HG03354 (cell line): ENCODE measurements at regions not wholly inside any gene's neighbourhood (a gene's known extent, or its start where the extent isn't known, plus 50 kb on each side); places are given as distances from the start of the nearest gene placed in this dataset.
A peak's percentile ranks its signal among the peaks of the same experiment; 100 is the strongest.

Experiments
- ATAC-seq: cut with Tn5 transposase; IDR thresholded peaks from one replicate; pipeline ENCODE4 v1.9.1; 2021; ENCODE audit warnings: mild to moderate bottlenecking; ENCODE audit not compliant: unreplicated experiment, poor library complexity, severe bottlenecking

GRCh38 chr5:5929291-5930020 is 448.9 kb downstream of the MED10 start:
- ATAC-seq, result no peak

- no peak for ATAC-seq
These were observed 453.2 kb downstream of the MED10 start for GRCh38 chr5:5925191-5925590.

DNA sequence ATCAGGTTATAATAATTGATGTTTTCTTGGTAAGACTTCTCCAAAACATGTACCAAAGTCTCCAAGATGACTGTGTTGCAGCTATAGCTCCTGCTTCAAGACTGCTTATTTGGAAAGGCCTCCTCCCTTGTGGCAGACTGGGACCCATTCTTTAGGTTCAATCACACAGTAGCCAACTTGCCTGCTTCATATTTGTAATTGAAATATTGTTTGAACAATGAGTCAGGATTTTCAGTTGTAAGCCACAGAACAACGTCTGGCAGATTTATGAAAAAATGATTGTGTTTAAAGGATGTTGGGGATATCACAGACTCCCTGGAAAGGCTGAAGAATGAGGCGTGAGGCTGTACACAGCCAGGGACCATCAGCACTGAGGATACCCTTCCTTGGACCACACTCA is 458.9 kb downstream of the MED10 start:
- no peak for ATAC-seq

- no peak for ATAC-seq
These were observed 471.6 kb downstream of the MED10 start for GRCh38 chr5:5906778-5907177.

DNA sequence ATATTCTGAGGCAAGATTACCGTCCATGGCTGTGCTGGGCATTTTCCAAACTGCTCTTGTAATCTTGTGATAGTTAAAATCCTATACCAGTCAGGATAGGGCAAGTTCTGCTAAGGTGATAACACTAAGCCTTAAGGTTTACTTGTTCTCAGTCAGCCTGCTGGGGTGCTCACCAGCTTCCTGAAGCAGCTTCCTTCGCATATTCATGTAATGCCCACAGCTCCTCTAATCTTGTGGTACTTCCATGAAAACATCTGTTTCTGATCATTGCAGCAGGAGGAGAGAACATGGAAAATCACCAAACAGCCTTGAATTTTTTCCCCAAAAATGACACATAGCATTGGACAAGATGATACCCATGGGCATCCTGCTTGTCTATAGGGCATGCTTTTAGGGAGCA is 473.2 kb downstream of the MED10 start:
- no peak for ATAC-seq

DNA sequence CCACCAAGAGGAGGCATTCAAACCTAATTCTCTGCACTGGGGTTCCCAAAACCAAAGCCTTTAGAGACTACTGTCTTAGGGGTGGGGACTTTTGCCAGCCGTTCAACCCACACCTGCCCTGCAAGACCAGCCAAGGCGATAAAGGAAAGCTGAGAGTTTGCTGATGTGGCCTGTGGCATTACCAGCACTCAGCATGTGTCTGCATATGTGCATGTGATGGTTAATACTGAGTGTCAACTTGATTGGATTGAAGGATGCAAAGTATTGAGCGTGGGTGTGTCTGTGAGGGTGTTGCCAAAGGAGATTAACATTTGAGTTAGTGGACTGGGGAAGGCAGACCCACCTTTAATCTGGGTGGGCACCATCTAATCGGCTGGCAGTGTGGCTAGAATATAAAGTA is 474.2 kb downstream of the MED10 start:
- ATAC-seq, result no peak

DNA sequence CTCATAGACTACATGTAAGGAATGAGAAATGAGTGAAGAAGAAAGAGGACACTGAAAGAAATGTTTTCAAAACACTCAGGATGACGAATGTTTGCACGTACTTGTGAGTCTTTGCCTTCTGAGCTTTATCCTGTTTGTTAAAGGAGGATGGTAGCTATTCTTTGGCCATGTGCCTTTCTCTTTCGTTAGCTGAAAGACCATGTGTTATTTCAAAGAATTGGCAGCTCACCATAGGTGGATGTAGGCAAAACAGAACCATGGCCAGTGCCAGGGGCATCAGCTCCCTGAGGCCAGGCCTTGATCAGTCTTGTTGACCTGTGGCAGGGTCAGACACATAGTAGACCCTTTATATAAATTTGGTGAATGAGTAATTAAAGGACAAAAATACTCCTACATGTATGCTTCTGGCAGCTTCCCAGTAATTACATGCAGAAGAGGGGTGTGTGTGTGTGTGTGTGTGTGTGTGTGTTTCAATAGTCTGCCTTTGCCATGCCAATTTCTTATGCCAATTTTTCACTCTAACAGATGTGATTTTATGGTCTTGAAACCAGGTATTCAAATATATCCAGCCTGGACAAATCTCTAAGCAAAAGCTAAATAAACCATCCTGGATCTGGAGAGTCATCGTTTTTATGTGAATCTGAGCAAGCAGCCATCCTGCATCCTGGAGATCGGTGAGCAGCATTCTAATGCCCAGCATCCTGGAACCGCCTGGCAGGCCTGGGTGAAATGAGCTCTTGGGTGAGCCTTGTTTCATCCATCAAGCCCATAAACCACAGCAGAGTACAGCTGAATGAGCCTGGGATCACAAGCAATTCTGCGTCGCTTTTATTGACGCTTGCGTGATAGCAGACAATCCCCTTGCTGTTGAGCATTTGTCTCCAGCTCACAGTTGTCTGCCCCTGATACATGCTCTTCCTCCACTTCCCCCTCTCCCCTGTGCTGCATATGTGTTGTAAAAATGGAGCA is 475.4 kb downstream of the MED10 start:
- no peak for ATAC-seq

DNA sequence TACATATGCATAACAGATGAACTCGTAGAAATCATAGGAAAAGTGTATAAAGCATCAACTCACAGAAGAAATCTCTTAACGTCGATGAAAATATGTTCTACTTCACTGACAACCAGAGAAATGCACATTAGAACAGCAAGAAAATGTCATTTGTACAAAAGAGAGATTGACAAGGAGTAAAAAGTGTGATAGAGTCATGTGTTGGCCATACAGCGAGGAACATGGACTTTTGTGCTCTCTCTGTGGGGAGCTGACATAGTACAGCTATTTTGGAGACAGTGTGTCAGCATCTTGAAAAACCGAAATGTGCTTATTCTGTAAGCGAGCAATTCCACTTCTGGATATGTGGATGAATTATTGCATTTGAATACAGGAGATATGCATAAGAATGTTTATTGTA is 477.9 kb downstream of the ICE1 start:
- no peak for ATAC-seq

- ATAC-seq, result no peak
These were observed 477.2 kb downstream of the ICE1 start for GRCh38 chr5:5899716-5900115.

GRCh38 chr5:5888284-5888683 is 465.8 kb downstream of the ICE1 start:
- ATAC-seq, result no peak

DNA sequence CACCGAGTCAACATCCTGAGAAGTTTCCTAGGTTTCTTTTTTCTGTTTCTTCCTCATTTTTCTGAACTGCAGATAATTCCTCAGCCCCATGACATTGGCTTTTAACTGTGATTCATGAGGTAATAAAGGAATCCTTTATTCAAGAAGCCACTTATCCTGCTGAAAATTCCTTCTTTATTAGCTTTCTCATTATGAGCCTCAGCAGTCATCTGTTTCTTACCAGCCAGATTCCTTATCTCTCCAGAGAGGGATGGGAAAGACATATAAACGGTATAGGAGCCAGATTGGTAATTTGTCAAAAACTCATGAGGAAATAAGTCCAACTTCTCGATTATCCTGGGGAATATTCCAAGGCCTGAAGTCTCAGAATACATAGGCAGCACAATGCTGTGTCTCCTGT is 465.4 kb downstream of the ICE1 start:
- no peak for ATAC-seq

GRCh38 chr5:5886812-5887486 is 464.5 kb downstream of the ICE1 start:
- ATAC-seq, result peak; percentile 86

DNA sequence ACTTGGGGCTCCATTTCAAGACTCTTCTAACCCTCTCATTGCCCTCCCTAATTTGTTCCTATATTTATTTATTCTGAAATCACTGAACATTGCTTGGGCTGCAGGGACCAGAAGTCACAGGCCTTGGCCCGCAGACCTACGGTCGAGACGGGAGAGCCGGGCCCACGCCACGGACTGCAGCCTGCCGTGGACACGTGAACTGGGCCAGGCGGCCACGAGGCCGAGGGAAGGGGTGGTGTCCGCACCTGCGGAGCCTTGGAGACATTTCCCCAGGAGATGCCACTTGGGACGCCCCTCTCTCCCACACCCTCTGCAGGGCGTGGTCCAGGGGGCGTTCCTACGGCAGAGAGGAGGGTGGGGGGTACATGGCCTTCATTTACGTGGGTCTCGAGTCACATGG is 463.9 kb downstream of the ICE1 start:
- no peak for ATAC-seq

GRCh38 chr5:5885782-5886181 is 463.3 kb downstream of the ICE1 start:
- ATAC-seq, result no peak

DNA sequence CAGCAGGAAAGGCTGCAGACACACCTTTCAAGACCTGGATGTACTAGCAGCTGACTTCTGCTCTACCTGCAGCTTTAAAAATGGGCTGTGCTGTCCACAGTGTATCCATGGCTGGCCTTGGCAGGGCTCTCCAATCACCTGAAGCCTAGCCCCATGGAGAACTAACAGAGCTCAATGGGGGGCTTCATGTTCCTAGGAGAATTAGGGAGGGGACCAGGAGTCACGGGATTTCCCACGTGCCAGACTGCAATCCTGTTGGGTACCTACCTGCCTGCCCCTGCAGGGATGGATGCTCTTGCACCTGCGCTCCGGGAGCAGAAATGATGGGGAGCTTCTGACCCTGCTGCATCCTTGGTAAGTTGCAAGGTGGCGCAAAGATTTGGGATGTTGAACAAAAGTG is 462.1 kb downstream of the ICE1 start:
- ATAC-seq, result no peak

- ATAC-seq, result no peak
These were observed 461.1 kb downstream of the ICE1 start for GRCh38 chr5:5883562-5883961.

GRCh38 chr5:5883146-5883545 is 460.7 kb downstream of the ICE1 start:
- ATAC-seq, result no peak

DNA sequence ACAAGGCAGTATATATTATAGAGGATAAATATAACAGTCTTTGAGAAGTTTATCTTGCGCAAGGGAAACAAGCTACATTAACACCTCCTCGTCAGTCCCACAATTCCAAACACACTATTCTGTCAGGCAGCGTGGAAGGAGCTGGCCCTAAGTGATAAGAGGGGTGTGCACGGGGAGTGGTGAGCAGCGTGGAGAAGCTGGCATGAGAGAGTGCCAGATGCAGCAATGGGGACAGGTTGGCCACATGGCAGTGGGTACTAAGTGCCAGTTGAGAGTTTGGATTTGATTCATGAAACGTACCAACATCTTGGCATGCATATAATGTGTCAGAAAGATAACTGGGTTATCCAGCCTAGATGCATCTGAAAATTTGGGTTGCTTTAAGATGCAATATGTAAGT is 460.2 kb downstream of the ICE1 start:
- ATAC-seq, result no peak

- peak; percentile 53 for ATAC-seq
These were observed 458.8 kb downstream of the ICE1 start for GRCh38 chr5:5881294-5881693.

GRCh38 chr5:5880077-5880763 is 457.7 kb downstream of the ICE1 start:
- ATAC-seq, result no peak
